NCI-H1105 treated with DMSO at 0.1 percent for 48 hours (cell line): ENCODE measurements at regions not wholly inside any gene's neighbourhood (a gene's known extent, or its start where the extent isn't known, plus 50 kb on each side); places are given as distances from the start of the nearest gene placed in this dataset.
"Not testable (repeated sequence)": the region's sequence is repeated elsewhere in the genome, so short reads cannot be mapped to it uniquely, and the experiment has no call there.

Source experiments
- DNase-seq: peaks from one replicate; lab custom pipeline; 2025; lab: John Stamatoyannopoulos, UW

GRCh38 chr7:112982441-112983063 lies 104.1 kb downstream of the GPR85 start:
- DNase-seq, result no peak

- DNase-seq, result no peak
Measured at GRCh38 chr7:112981966-112982365, 104.7 kb downstream of the GPR85 start.

GRCh38 chr7:112979055-112979454 lies 107.6 kb downstream of the GPR85 start:
- DNase-seq, result not testable (repeated sequence)

- DNase-seq, result not testable (repeated sequence)
Measured at GRCh38 chr7:112977244-112977955, 109.2 kb downstream of the GPR85 start.

- no peak for DNase-seq
Measured at GRCh38 chr7:112970771-112971170, 115.9 kb downstream of the GPR85 start.

- no peak for DNase-seq
Measured at GRCh38 chr7:112969946-112970345, 116.7 kb downstream of the GPR85 start.

GRCh38 chr7:112965506-112965905 lies 121.1 kb downstream of the GPR85 start:
- DNase-seq, result no peak

- no peak for DNase-seq
Measured at GRCh38 chr7:112963634-112964033, 123.0 kb downstream of the GPR85 start.

GRCh38 chr7:112962815-112963214 lies 123.8 kb downstream of the GPR85 start:
- DNase-seq, result no peak

- DNase-seq, result no peak
Measured at GRCh38 chr7:112959276-112959675, 127.4 kb downstream of the GPR85 start.

- DNase-seq, result no peak
Measured at GRCh38 chr7:112958775-112959174, 127.9 kb downstream of the GPR85 start.

- DNase-seq, result no peak
Measured at GRCh38 chr7:112957901-112958300, 128.7 kb downstream of the GPR85 start.

- DNase-seq, result not testable (repeated sequence)
Measured at GRCh38 chr7:112953031-112953430, 133.6 kb downstream of the GPR85 start.

GRCh38 chr7:112951070-112951469 lies 135.6 kb downstream of the GPR85 start:
- DNase-seq, result no peak

GRCh38 chr7:112949682-112950081 lies 136.9 kb downstream of the GPR85 start:
- DNase-seq, result not testable (repeated sequence)

- no peak for DNase-seq
Measured at GRCh38 chr7:112946350-112946749, 140.3 kb downstream of the GPR85 start.

GRCh38 chr7:112945046-112945445 lies 141.6 kb downstream of the GPR85 start:
- DNase-seq, result no peak

- DNase-seq, result no peak
Measured at GRCh38 chr7:112942981-112943380, 143.6 kb downstream of the GPR85 start.

- not testable (repeated sequence) for DNase-seq
Measured at GRCh38 chr7:112942125-112942524, 144.5 kb downstream of the GPR85 start.

GRCh38 chr7:112940314-112940732 lies 146.3 kb downstream of the GPR85 start:
- DNase-seq, result no peak

- DNase-seq, result peak; percentile 98
Measured at GRCh38 chr7:112939574-112940313, 146.9 kb downstream of the GPR85 start.

GRCh38 chr7:112938863-112939573 lies 147.6 kb downstream of the GPR85 start:
- peak; percentile 48 for DNase-seq
